H1 (cell line): ENCODE measurements at regions not wholly inside any gene's neighbourhood (a gene's known extent, or its start where the extent isn't known, plus 50 kb on each side); places are given as distances from the start of the nearest gene placed in this dataset.

Experiments used
- CHD1 ChIP-seq: IDR thresholded peaks from 2 replicates; pipeline ENCODE4 v1.6.1; 2012; ENCODE audit warnings: low read depth, low read length, improper control_type of control experiment
- CTCF ChIP-seq, 3 experiments: IDR thresholded peaks; 1 replicate in 2 of 3; 2 replicates in 1 of 3; pipeline versions ENCODE4 v1.5.1 to v1.6.1; 2011; ENCODE audit warnings: low read length in 3 of 3, mild to moderate bottlenecking in 3 of 3, inconsistent platforms in 2 of 3, low read depth in 1 of 3, moderate library complexity in 1 of 3; ENCODE audit not compliant: insufficient read depth in 1 of 3; ENCODE audit errors: control extremely low read depth in 1 of 3
- FOSL1 ChIP-seq: IDR thresholded peaks from 2 replicates; pipeline ENCODE4 v1.6.1; 2011; ENCODE audit warnings: mild to moderate bottlenecking, low read depth, low read length, moderate library complexity; ENCODE audit not compliant: insufficient read depth
- TAF1 ChIP-seq: IDR thresholded peaks from 2 replicates; pipeline ENCODE4 v1.6.1; 2011; ENCODE audit warnings: mild to moderate bottlenecking, low read depth, low read length
- TEAD4 ChIP-seq: IDR thresholded peaks from 2 replicates; pipeline ENCODE4 v1.6.1; 2012; ENCODE audit warnings: low read depth, low read length, inconsistent platforms, mixed read lengths

DNA sequence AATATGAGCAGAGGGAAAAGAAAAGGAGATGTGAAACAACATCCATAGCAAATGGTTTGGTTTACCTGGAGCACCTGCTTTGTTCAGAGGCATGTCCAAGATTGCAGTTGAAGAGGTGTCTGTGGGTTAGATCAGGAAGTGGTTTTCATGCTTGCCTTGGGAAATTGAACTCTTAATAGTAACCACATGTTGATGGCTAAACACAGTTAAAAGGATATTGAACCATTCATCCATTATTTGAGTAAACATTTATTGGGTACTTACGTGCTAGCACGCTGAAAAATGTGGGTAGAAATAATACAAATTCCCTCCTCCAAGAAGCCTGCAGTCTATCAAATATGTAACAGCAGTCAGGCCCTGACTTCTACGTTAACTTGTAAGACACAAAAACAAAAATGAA, 235.7 kb upstream of the TNC start:
- TF ChIP-seq CTCF (IDR thresholded peaks at IDR 0.05; ENCODE audit: control extremely low read depth in 1 of 3, insufficient read depth in 1 of 3, low read depth in 1 of 3, low read length in 3 of 3) (no peak), CHD1 (no peak), TEAD4 (no peak), FOSL1 (no peak), TAF1 (no peak)
